HEK293 (cell line): ENCODE measurements at regions not wholly inside any gene's neighbourhood (a gene's known extent, or its start where the extent isn't known, plus 50 kb on each side); places are given as distances from the start of the nearest gene placed in this dataset.

Experiments
- PRDM1 ChIP-seq: fragments of 450-650 bp; formaldehyde crosslinking; IDR thresholded peaks from 2 replicates; pipeline ENCODE4; 2016; ENCODE audit warnings: missing biosample characterization, missing genetic modification characterization
- SP2 ChIP-seq: fragments of 450-650 bp; formaldehyde crosslinking; IDR thresholded peaks from 2 replicates; pipeline ENCODE4 v1.5.1; 2016; ENCODE audit warnings: missing biosample characterization, missing genetic modification characterization
- YY1 ChIP-seq: fragments of 450-650 bp; formaldehyde crosslinking; IDR thresholded peaks from 2 replicates; pipeline ENCODE4 v1.5.1; 2018; ENCODE audit warnings: missing biosample characterization, missing genetic modification characterization
- ZNF155 ChIP-seq: fragments of 450-650 bp; formaldehyde crosslinking; IDR thresholded peaks from 2 replicates; pipeline ENCODE4 v1.5.1; 2016; ENCODE audit warnings: missing biosample characterization, missing genetic modification characterization
- ZNF24 ChIP-seq: fragments of 450-650 bp; formaldehyde crosslinking; IDR thresholded peaks from 2 replicates; pipeline ENCODE4 v1.5.1; 2016; ENCODE audit warnings: missing biosample characterization, missing genetic modification characterization
- ZNF302 ChIP-seq: fragments of 450-650 bp; formaldehyde crosslinking; IDR thresholded peaks from 2 replicates; pipeline ENCODE4 v1.5.1; 2016; ENCODE audit warnings: missing biosample characterization, missing genetic modification characterization, low read depth
- ZNF530 ChIP-seq: fragments of 450-650 bp; formaldehyde crosslinking; IDR thresholded peaks from 2 replicates; pipeline ENCODE4 v1.5.1; 2016; ENCODE audit warnings: low read depth, missing biosample characterization, missing genetic modification characterization
- ZNF664 ChIP-seq: fragments of 450-650 bp; formaldehyde crosslinking; IDR thresholded peaks from 2 replicates; pipeline ENCODE4 v1.5.1; 2016; ENCODE audit warnings: missing biosample characterization, missing genetic modification characterization
- ZSCAN30 ChIP-seq: fragments of 450-650 bp; IDR thresholded peaks from 2 replicates; pipeline ENCODE4 v1.5.1; 2018; ENCODE audit warnings: missing biosample characterization, mild to moderate bottlenecking, missing genetic modification characterization, moderate library complexity
- TF ChIP-seq, protein P1 (sequence below): fragments of 450-650 bp; formaldehyde crosslinking; IDR thresholded peaks from 2 replicates; pipeline ENCODE4 v1.5.1; 2016; ENCODE audit warnings: missing biosample characterization, missing genetic modification characterization
- TF ChIP-seq, protein P2 (sequence below): fragments of 450-650 bp; formaldehyde crosslinking; IDR thresholded peaks from 2 replicates; pipeline ENCODE4 v1.5.1; 2016; ENCODE audit warnings: missing biosample characterization, missing genetic modification characterization, low read depth
- TF ChIP-seq, protein P3 (sequence below): fragments of 450-650 bp; formaldehyde crosslinking; IDR thresholded peaks from 2 replicates; pipeline ENCODE4 v1.5.1; 2016; ENCODE audit warnings: missing biosample characterization, missing genetic modification characterization
- TF ChIP-seq, protein P4 (sequence below): fragments of 450-650 bp; formaldehyde crosslinking; IDR thresholded peaks from 2 replicates; pipeline ENCODE4 v1.5.1; 2016; ENCODE audit warnings: missing biosample characterization, missing genetic modification characterization

DNA sequence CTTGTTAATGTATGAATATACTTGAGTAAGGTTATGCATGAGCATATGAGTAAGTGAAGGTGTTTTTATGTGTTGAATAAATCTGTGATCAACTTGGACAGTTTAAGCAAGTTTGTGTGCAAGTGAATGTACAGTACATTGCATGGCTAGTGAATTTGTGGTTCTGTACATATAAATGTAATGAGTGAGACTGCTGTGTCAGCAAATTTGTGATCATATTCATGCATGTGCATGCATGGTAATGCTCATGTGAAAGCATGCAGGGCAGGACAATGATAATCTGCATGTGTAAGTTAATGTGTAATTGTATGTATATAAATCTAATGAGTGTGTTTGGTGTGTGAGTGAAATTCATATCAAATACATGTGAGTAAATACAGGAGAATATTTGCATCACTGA is 188.5 kb downstream of the PWWP3B start:
- TF ChIP-seq, protein P1, sequence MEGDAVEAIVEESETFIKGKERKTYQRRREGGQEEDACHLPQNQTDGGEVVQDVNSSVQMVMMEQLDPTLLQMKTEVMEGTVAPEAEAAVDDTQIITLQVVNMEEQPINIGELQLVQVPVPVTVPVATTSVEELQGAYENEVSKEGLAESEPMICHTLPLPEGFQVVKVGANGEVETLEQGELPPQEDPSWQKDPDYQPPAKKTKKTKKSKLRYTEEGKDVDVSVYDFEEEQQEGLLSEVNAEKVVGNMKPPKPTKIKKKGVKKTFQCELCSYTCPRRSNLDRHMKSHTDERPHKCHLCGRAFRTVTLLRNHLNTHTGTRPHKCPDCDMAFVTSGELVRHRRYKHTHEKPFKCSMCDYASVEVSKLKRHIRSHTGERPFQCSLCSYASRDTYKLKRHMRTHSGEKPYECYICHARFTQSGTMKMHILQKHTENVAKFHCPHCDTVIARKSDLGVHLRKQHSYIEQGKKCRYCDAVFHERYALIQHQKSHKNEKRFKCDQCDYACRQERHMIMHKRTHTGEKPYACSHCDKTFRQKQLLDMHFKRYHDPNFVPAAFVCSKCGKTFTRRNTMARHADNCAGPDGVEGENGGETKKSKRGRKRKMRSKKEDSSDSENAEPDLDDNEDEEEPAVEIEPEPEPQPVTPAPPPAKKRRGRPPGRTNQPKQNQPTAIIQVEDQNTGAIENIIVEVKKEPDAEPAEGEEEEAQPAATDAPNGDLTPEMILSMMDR (tag by site-specific recombination): no peak
- TF ChIP-seq, protein P2, sequence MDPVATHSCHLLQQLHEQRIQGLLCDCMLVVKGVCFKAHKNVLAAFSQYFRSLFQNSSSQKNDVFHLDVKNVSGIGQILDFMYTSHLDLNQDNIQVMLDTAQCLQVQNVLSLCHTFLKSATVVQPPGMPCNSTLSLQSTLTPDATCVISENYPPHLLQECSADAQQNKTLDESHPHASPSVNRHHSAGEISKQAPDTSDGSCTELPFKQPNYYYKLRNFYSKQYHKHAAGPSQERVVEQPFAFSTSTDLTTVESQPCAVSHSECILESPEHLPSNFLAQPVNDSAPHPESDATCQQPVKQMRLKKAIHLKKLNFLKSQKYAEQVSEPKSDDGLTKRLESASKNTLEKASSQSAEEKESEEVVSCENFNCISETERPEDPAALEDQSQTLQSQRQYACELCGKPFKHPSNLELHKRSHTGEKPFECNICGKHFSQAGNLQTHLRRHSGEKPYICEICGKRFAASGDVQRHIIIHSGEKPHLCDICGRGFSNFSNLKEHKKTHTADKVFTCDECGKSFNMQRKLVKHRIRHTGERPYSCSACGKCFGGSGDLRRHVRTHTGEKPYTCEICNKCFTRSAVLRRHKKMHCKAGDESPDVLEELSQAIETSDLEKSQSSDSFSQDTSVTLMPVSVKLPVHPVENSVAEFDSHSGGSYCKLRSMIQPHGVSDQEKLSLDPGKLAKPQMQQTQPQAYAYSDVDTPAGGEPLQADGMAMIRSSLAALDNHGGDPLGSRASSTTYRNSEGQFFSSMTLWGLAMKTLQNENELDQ (tag by site-specific recombination): no peak
- TF ChIP-seq YY1 (no peak), ZNF155 (no peak), SP2 (tag by site-specific recombination) (no peak), ZSCAN30 (tag by site-specific recombination) (no peak), ZNF24 (no peak), ZNF302 (tag by site-specific recombination) (no peak), PRDM1 (no peak), ZNF664 (tag by site-specific recombination) (no peak), ZNF530 (tag by site-specific recombination) (no peak)
- TF ChIP-seq, protein P3, sequence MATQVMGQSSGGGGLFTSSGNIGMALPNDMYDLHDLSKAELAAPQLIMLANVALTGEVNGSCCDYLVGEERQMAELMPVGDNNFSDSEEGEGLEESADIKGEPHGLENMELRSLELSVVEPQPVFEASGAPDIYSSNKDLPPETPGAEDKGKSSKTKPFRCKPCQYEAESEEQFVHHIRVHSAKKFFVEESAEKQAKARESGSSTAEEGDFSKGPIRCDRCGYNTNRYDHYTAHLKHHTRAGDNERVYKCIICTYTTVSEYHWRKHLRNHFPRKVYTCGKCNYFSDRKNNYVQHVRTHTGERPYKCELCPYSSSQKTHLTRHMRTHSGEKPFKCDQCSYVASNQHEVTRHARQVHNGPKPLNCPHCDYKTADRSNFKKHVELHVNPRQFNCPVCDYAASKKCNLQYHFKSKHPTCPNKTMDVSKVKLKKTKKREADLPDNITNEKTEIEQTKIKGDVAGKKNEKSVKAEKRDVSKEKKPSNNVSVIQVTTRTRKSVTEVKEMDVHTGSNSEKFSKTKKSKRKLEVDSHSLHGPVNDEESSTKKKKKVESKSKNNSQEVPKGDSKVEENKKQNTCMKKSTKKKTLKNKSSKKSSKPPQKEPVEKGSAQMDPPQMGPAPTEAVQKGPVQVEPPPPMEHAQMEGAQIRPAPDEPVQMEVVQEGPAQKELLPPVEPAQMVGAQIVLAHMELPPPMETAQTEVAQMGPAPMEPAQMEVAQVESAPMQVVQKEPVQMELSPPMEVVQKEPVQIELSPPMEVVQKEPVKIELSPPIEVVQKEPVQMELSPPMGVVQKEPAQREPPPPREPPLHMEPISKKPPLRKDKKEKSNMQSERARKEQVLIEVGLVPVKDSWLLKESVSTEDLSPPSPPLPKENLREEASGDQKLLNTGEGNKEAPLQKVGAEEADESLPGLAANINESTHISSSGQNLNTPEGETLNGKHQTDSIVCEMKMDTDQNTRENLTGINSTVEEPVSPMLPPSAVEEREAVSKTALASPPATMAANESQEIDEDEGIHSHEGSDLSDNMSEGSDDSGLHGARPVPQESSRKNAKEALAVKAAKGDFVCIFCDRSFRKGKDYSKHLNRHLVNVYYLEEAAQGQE: no peak
- TF ChIP-seq, protein P4, sequence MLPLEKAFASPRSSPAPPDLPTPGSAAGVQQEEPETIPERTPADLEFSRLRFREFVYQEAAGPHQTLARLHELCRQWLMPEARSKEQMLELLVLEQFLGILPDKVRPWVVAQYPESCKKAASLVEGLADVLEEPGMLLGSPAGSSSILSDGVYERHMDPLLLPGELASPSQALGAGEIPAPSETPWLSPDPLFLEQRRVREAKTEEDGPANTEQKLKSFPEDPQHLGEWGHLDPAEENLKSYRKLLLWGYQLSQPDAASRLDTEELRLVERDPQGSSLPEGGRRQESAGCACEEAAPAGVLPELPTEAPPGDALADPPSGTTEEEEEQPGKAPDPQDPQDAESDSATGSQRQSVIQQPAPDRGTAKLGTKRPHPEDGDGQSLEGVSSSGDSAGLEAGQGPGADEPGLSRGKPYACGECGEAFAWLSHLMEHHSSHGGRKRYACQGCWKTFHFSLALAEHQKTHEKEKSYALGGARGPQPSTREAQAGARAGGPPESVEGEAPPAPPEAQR (tag by site-specific recombination): no peak
